SK-N-MC (cell line): ENCODE measurements at regions not wholly inside any gene's neighbourhood (a gene's known extent, or its start where the extent isn't known, plus 50 kb on each side); places are given as distances from the start of the nearest gene placed in this dataset.
"Not testable (repeated sequence)": the region's sequence is repeated elsewhere in the genome, so short reads cannot be mapped to it uniquely, and the experiment has no call there.

ENCODE experiments used
- DNase-seq: peaks from one replicate; pipeline ENCODE4 v3.0.0-alpha.2; 2011; ENCODE audit warnings: low read depth, low spot score
- H3K27ac ChIP-seq: fragments of 200-600 bp; sonication (generic); 2 replicates; pipeline ENCODE4 v1.5.1; 2016; ENCODE audit warnings: mixed run types
- H3K36me3 ChIP-seq: fragments of 200-600 bp; sonication (generic); 2 replicates; pipeline ENCODE4 v1.6.1; 2017; ENCODE audit warnings: antibody characterized with exemption, low read length, mixed read lengths; ENCODE audit not compliant: insufficient read depth
- H3K4me3 ChIP-seq: fragments of 200-600 bp; sonication (generic); 2 replicates; pipeline ENCODE4 v1.5.1; 2016
- H3K9ac ChIP-seq: fragments of 200-600 bp; sonication (generic); 2 replicates; pipeline ENCODE4 v1.8.0; 2017; ENCODE audit warnings: mixed run types, mixed read lengths; ENCODE audit not compliant: insufficient read length
- H3K9me3 ChIP-seq: fragments of 200-600 bp; sonication (generic); 2 replicates; pipeline ENCODE4 v1.6.1; 2017; ENCODE audit warnings: low read depth, mild to moderate bottlenecking, antibody characterized with exemption, low read length, moderate library complexity, mixed read lengths
- EZH2 ChIP-seq: fragments of 200-600 bp; sonication (generic); IDR thresholded peaks from one replicate; pipeline ENCODE4 v1.6.1; 2017; ENCODE audit warnings: antibody characterized with exemption
- FOXP2 ChIP-seq: optimal IDR thresholded peaks from 2 replicates; pipeline ENCODE3; 2011; ENCODE audit warnings: mild to moderate bottlenecking, moderate library complexity; ENCODE audit not compliant: insufficient read depth; ENCODE audit errors: extremely low read length, control extremely low read depth
- POLR2AphosphoS5 ChIP-seq: IDR thresholded peaks from 2 replicates; pipeline ENCODE4 v1.6.1; 2012; ENCODE audit warnings: mild to moderate bottlenecking, low read depth, low read length, borderline replicate concordance

- TF ChIP-seq EZH2: no peak
- TF ChIP-seq POLR2AphosphoS5: no peak
- no peak for TF ChIP-seq FOXP2
- H3K9ac ChIP-seq: no peak overlapping the region
- H3K27ac ChIP-seq: no peak overlapping the region
- DNase-seq: no peak
- H3K9me3 ChIP-seq: no peaks in the 10 kb centered on the region
- H3K36me3 ChIP-seq: no peaks in the 10 kb centered on the region
- H3K4me3 ChIP-seq: no peak overlapping the region
Measured at GRCh38 chr5:124962735-124963134, 216.3 kb upstream of the ZNF608 start.

- Histone ChIP-seq H3K36me3 (no peaks in the 10 kb centered on the region), H3K9me3 (no peaks in the 10 kb centered on the region), H3K9ac (no peak overlapping the region), H3K27ac (0 out of 2 replicates have a peak overlapping the region, but pooled peaks have one; percentile 8), H3K4me3 (peak overlapping the region; percentile 50)
- TF ChIP-seq POLR2AphosphoS5 (peak; percentile 43; the same call in 1 of the 2 replicates), EZH2 (no peak)
- peak; percentile 92 for DNase-seq
Measured at GRCh38 chr5:124963236-124963919, 216.9 kb upstream of the ZNF608 start.

GRCh38 chr5:124966741-124967140 lies 220.3 kb upstream of the ZNF608 start:
- not testable (repeated sequence) for H3K36me3 ChIP-seq, H3K9ac ChIP-seq, H3K4me3 ChIP-seq, H3K9me3 ChIP-seq, H3K27ac ChIP-seq, DNase-seq

GRCh38 chr5:124970381-124970780 lies 223.9 kb upstream of the ZNF608 start:
- not testable (repeated sequence) for H3K4me3 ChIP-seq, H3K36me3 ChIP-seq

GRCh38 chr5:124972703-124973102 lies 226.3 kb upstream of the ZNF608 start:
- no peak overlapping the region for H3K9ac ChIP-seq
- TF ChIP-seq EZH2 (no peak), FOXP2 (no peak), POLR2AphosphoS5 (no peak)
- H3K36me3 ChIP-seq: no peaks in the 10 kb centered on the region
- no peaks in the 10 kb centered on the region for H3K9me3 ChIP-seq
- DNase-seq: no peak
- H3K4me3 ChIP-seq: no peak overlapping the region
- H3K27ac ChIP-seq: no peak overlapping the region

More at GRCh38 chr5:124970381-124970780, 223.9 kb upstream of the ZNF608 start:
- H3K9me3 ChIP-seq, DNase-seq, H3K27ac ChIP-seq, H3K9ac ChIP-seq: not testable (repeated sequence)

GRCh38 chr5:124973661-124974060 lies 227.2 kb upstream of the ZNF608 start:
- no peak overlapping the region for H3K4me3 ChIP-seq
- no peak for DNase-seq
- TF ChIP-seq FOXP2: no peak
- no peak for TF ChIP-seq POLR2AphosphoS5
- TF ChIP-seq EZH2: no peak
- no peaks in the 10 kb centered on the region for H3K36me3 ChIP-seq
- H3K27ac ChIP-seq: no peak overlapping the region
- H3K9ac ChIP-seq: no peak overlapping the region
- no peaks in the 10 kb centered on the region for H3K9me3 ChIP-seq

- Histone ChIP-seq H3K27ac (no peak overlapping the region), H3K36me3 (no peaks in the 10 kb centered on the region), H3K9me3 (no peaks in the 10 kb centered on the region), H3K4me3 (no peak overlapping the region), H3K9ac (no peak overlapping the region)
- no peak for DNase-seq
- TF ChIP-seq POLR2AphosphoS5: no peak
- TF ChIP-seq EZH2: no peak
- TF ChIP-seq FOXP2: no peak
Measured at GRCh38 chr5:124976086-124976485, 229.6 kb upstream of the ZNF608 start.

GRCh38 chr5:124979251-124979650 lies 232.8 kb upstream of the ZNF608 start:
- Histone ChIP-seq H3K9me3 (no peaks in the 10 kb centered on the region), H3K4me3 (no peak overlapping the region), H3K36me3 (no peaks in the 10 kb centered on the region), H3K27ac (no peak overlapping the region), H3K9ac (no peak overlapping the region)
- no peak for DNase-seq
- TF ChIP-seq EZH2 (no peak), FOXP2 (no peak), POLR2AphosphoS5 (no peak)

GRCh38 chr5:124980163-124980941 lies 233.9 kb upstream of the ZNF608 start:
- no peaks in the 10 kb centered on the region for H3K36me3 ChIP-seq
- H3K27ac ChIP-seq: no peak overlapping the region
- TF ChIP-seq EZH2: no peak
- TF ChIP-seq FOXP2: no peak
- TF ChIP-seq POLR2AphosphoS5: no peak
- peak overlapping the region; percentile 14; the same call in 1 of the 2 replicates for H3K4me3 ChIP-seq
- no peak overlapping the region for H3K9ac ChIP-seq
- H3K9me3 ChIP-seq: no peaks in the 10 kb centered on the region
- DNase-seq: peak; percentile 18
